H1 (cell line): ENCODE measurements at regions not wholly inside any gene's neighbourhood (a gene's known extent, or its start where the extent isn't known, plus 50 kb on each side); places are given as distances from the start of the nearest gene placed in this dataset.

Experiments used
- CTCF ChIA-PET: fragments of 300-600 bp; sonication (Branson Sonifier 250); formaldehyde crosslinking; loops from one replicate; lab custom pipeline; 2021; ENCODE audit not compliant: partially characterized antibody; lab: Charles Lee
- POLR2A ChIA-PET: fragments of 300-600 bp; sonication (Branson Sonifier 250); formaldehyde crosslinking; loops from one replicate; lab custom pipeline; 2021; ENCODE audit warnings: inconsistent platforms; ENCODE audit not compliant: partially characterized antibody; lab: Charles Lee
- DNase-seq, 2 experiments: peaks; one replicate each; pipeline versions ENCODE4 v3.0.0 to v3.0.0-alpha.2; 2010 to 2022; ENCODE audit warnings: low spot score in 2 of 2, low read depth in 1 of 2, mixed read lengths in 1 of 2
- FAIRE-seq: peaks from 2 replicates; lab custom pipeline; 2011; peaks lifted over from hg19 to GRCh38; lab: Jason Lieb, UNC
- H2AFZ ChIP-seq: 2 replicates; pipeline ENCODE4 v1.8.1; 2012; ENCODE audit warnings: low read length, inconsistent platforms
- H2AK5ac ChIP-seq: 2 replicates; pipeline ENCODE4 v1.6.1; 2013; ENCODE audit warnings: low read depth, low read length
- H2BK120ac ChIP-seq: replicated peaks from 2 replicates; pipeline ENCODE3; 2013; ENCODE audit warnings: low read depth, low read length, inconsistent platforms
- H2BK12ac ChIP-seq: 2 replicates; pipeline ENCODE4 v1.6.1; 2013; ENCODE audit warnings: low read depth, low read length
- H2BK15ac ChIP-seq: 2 replicates; pipeline ENCODE4 v1.6.1; 2013; ENCODE audit warnings: low read length
- H2BK20ac ChIP-seq: 2 replicates; pipeline ENCODE4 v1.6.1; 2013; ENCODE audit warnings: low read length
- H2BK5ac ChIP-seq: 2 replicates; pipeline ENCODE4 v1.6.1; 2013; ENCODE audit warnings: low read depth, low read length
- H3K14ac ChIP-seq: 2 replicates; pipeline ENCODE4 v1.6.1; 2013; ENCODE audit warnings: inconsistent platforms; ENCODE audit not compliant: insufficient read length
- H3K18ac ChIP-seq: 2 replicates; pipeline ENCODE4 v1.6.1; 2013; ENCODE audit warnings: low read length; ENCODE audit errors: extremely low read depth
- H3K23ac ChIP-seq: 2 replicates; pipeline ENCODE4 v1.6.1; 2013; ENCODE audit warnings: inconsistent platforms; ENCODE audit not compliant: insufficient read length
- H3K23me2 ChIP-seq: 2 replicates; pipeline ENCODE4 v1.6.1; 2013; ENCODE audit warnings: low read depth, low read length
- H3K27ac ChIP-seq: 2 replicates; pipeline ENCODE4 v1.6.1; 2011; ENCODE audit warnings: low read depth, low read length, inconsistent platforms
- H3K27me3 ChIP-seq, 4 experiments: replicated peaks in 1 of 4; 1 replicate in 1 of 4; 2 replicates in 3 of 4; pipeline versions ENCODE4 v1.6.1 to v1.8.1; 2011 to 2013; ENCODE audit warnings: low read length in 3 of 4, mild to moderate bottlenecking in 3 of 4, inconsistent platforms in 2 of 4, mixed read lengths in 2 of 4, moderate library complexity in 1 of 4; ENCODE audit not compliant: control insufficient read depth in 3 of 4, insufficient read depth in 3 of 4; ENCODE audit errors: extremely low read depth in 1 of 4
- H3K36me3 ChIP-seq, 4 experiments: 2 replicates each; pipeline versions ENCODE4 v1.6.1 to v1.8.1; 2011 to 2013; ENCODE audit warnings: mild to moderate bottlenecking in 4 of 4, low read length in 3 of 4, moderate library complexity in 2 of 4, control low read depth in 1 of 4, inconsistent platforms in 1 of 4; ENCODE audit not compliant: insufficient read depth in 4 of 4, control insufficient read depth in 2 of 4
- H3K4ac ChIP-seq: replicated peaks from 2 replicates; pipeline ENCODE3; 2013; ENCODE audit warnings: low read length, low read depth, mixed read lengths, inconsistent platforms; ENCODE audit not compliant: insufficient read length
- H3K4me1 ChIP-seq, 4 experiments: replicated peaks in 1 of 4; 1 replicate in 1 of 4; 2 replicates in 3 of 4; pipeline versions ENCODE4 v1.6.1 to v1.8.1; 2011 to 2013; ENCODE audit warnings: low read length in 3 of 4, inconsistent platforms in 2 of 4, mixed read lengths in 1 of 4; ENCODE audit not compliant: insufficient read depth in 4 of 4, control insufficient read depth in 3 of 4
- H3K4me2 ChIP-seq, 2 experiments: 2 replicates each; pipeline versions ENCODE4 v1.6.1 to v1.8.1; 2011 to 2013; ENCODE audit warnings: low read depth in 2 of 2, low read length in 2 of 2, control low read depth in 1 of 2, inconsistent platforms in 1 of 2, mild to moderate bottlenecking in 1 of 2; ENCODE audit not compliant: insufficient read depth in 1 of 2
- H3K4me3 ChIP-seq, 4 experiments: fragments of 200-600, 300-600 bp in 1 of 4; sonication (generic), shearing (Covaris generic), sonication (Bioruptor Twin) in 1 of 4; 2 replicates each; pipeline versions ENCODE4 v1.5.1 to v1.8.1; 2011 to 2016; ENCODE audit warnings: low read length in 4 of 4, low read depth in 3 of 4, control low read depth in 2 of 4, inconsistent platforms in 2 of 4, mild to moderate bottlenecking in 2 of 4, mixed read lengths in 1 of 4, moderate library complexity in 1 of 4; ENCODE audit not compliant: insufficient read depth in 2 of 4; ENCODE audit errors: extremely low read depth in 1 of 4
- H3K56ac ChIP-seq: replicated peaks from 2 replicates; pipeline ENCODE3; 2013; ENCODE audit warnings: low read depth, mild to moderate bottlenecking, mixed read lengths, low read length, inconsistent platforms; ENCODE audit not compliant: insufficient read length
- H3K79me1 ChIP-seq: 2 replicates; pipeline ENCODE4 v1.6.1; 2013; ENCODE audit warnings: low read depth, low read length, control low read depth
- H3K79me2 ChIP-seq, 2 experiments: 2 replicates each; pipeline versions ENCODE4 v1.6.1 to v1.8.1; 2012 to 2013; ENCODE audit warnings: low read length in 2 of 2, mild to moderate bottlenecking in 2 of 2, inconsistent platforms in 1 of 2; ENCODE audit not compliant: insufficient read depth in 2 of 2, control insufficient read depth in 1 of 2
- H3K9ac ChIP-seq, 4 experiments: replicated peaks in 1 of 4; 1 replicate in 1 of 4; 2 replicates in 3 of 4; pipeline versions ENCODE4 v1.6.1 to v1.8.1; 2011 to 2013; ENCODE audit warnings: low read depth in 3 of 4, low read length in 3 of 4, control low read depth in 2 of 4, mild to moderate bottlenecking in 2 of 4, moderate library complexity in 2 of 4, inconsistent platforms in 1 of 4; ENCODE audit errors: extremely low read depth in 1 of 4
- H3K9me3 ChIP-seq, 2 experiments: 2 replicates each; pipeline versions ENCODE4 v1.6.1 to v1.8.1; 2012 to 2013; ENCODE audit warnings: mild to moderate bottlenecking in 2 of 2, moderate library complexity in 2 of 2, control low read depth in 1 of 2, inconsistent platforms in 1 of 2, low read depth in 1 of 2, low read length in 1 of 2, mixed read lengths in 1 of 2; ENCODE audit not compliant: insufficient read depth in 2 of 2
- H4K20me1 ChIP-seq, 2 experiments: replicated peaks in 1 of 2; 2 replicates each; pipeline versions ENCODE3 to v1.8.1; 2011 to 2013; ENCODE audit warnings: inconsistent platforms in 2 of 2, low read length in 2 of 2, mild to moderate bottlenecking in 1 of 2; ENCODE audit not compliant: insufficient read depth in 2 of 2, control insufficient read depth in 1 of 2
- H4K5ac ChIP-seq: 2 replicates; pipeline ENCODE4 v1.6.1; 2013; ENCODE audit warnings: low read length, low read depth, mixed read lengths, inconsistent platforms; ENCODE audit not compliant: insufficient read length
- H4K8ac ChIP-seq: 2 replicates; pipeline ENCODE4 v1.8.0; 2013; ENCODE audit warnings: mild to moderate bottlenecking, moderate library complexity, low read length, inconsistent platforms; ENCODE audit not compliant: insufficient read depth; ENCODE audit errors: extremely low read depth
- H4K91ac ChIP-seq: replicated peaks from 2 replicates; pipeline ENCODE3; 2013; ENCODE audit warnings: low read length, mixed read lengths, inconsistent platforms; ENCODE audit not compliant: insufficient read length
- WGBS, 2 experiments: shearing (Covaris generic) in 1 of 2; methylation state at CpG; one replicate each; pipeline versions ENCODE4 v1.1.6 to v1.1.7; 2013 to 2015; ENCODE audit warnings: low lambda C conversion rate in 2 of 2, mixed read lengths in 2 of 2, inconsistent platforms in 1 of 2, low coverage in 1 of 2, missing lambda C conversion rate in 1 of 2; ENCODE audit not compliant: insufficient replicate concordance in 2 of 2, insufficient coverage in 1 of 2, insufficient read length in 1 of 2; ENCODE audit errors: extremely low coverage in 1 of 2, missing lambda C conversion rate in 1 of 2; 5-methylcytosine and 5-hydroxymethylcytosine counted together

- H3K56ac ChIP-seq: no peak overlapping the region
- FAIRE-seq (no peak), DNase-seq (peak in 1 of 2 experiments; percentile 4)
- H3K23ac ChIP-seq: no peak overlapping the region
- no peak overlapping the region for H2BK15ac ChIP-seq
- CTCF ChIA-PET: no interaction called here
- no peaks in the 10 kb centered on the region for H3K79me2 ChIP-seq
- no peak overlapping the region for H2AK5ac ChIP-seq
- no peak overlapping the region for H3K14ac ChIP-seq
- no peak overlapping the region for H3K4ac ChIP-seq
- no peaks in the 10 kb centered on the region for H3K79me1 ChIP-seq
- H2BK120ac ChIP-seq: no peak overlapping the region
- no peaks in the 10 kb centered on the region; a peak in 1 of 7 replicates for H3K4me1 ChIP-seq
- H4K8ac ChIP-seq: no peak overlapping the region
- no peak overlapping the region for H2BK5ac ChIP-seq
- no peak overlapping the region for H3K27ac ChIP-seq
- POLR2A ChIA-PET: no interaction called here
- H2BK12ac ChIP-seq: no peak overlapping the region
- H4K5ac ChIP-seq: no peak overlapping the region
- H3K9ac ChIP-seq: no peak overlapping the region
- no peak overlapping the region for H3K18ac ChIP-seq
- H3K23me2 ChIP-seq: no peaks in the 10 kb centered on the region
- H4K91ac ChIP-seq: no peak overlapping the region
- H2AFZ ChIP-seq: no peak overlapping the region
- no peaks in the 10 kb centered on the region; a peak in 1 of 4 replicates for H3K9me3 ChIP-seq
- H4K20me1 ChIP-seq: peaks cover 0 to 1% of the 10 kb centered on the region in 2 experiments
- H3K4me2 ChIP-seq: no peak overlapping the region
- no peaks in the 10 kb centered on the region for H3K36me3 ChIP-seq
- H3K27me3 ChIP-seq: no peaks in the 10 kb centered on the region
- 86% methylated on average over 1 of the region's 1 CpG; no CpG with 5 or more reads in 1 of the 2 experiments for WGBS, 2 experiments
- no peak overlapping the region for H2BK20ac ChIP-seq
- H3K4me3 ChIP-seq: no peak overlapping the region
Observed at GRCh38 chr3:139117136-139117675, 72.5 kb upstream of the PRR23C start.
